ENCODE measurements at regions not wholly inside any gene's neighbourhood (a gene's known extent, or its start where the extent isn't known, plus 50 kb on each side); places are given as distances from the start of the nearest gene placed in this dataset.

DNA sequence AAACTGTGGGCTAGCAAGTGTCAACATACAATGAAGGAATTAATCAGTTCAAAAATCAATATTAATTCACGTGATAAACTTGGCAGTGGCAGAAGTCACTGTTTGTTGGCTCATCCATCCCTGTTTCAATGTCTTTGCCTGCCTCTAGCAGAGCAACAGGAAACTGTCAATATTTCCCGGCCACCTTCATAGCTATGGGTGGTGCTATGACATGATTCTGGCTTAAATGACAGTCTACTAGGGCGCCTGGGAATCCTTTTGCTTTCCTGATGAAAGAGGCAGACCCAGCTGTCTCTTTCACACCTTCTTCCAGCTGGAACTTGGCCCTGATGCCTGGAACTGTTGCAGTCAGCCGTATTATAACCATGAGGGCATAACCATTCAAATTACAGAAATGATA lies 72.1 kb upstream of the DNAH5 start:
- Histone ChIP-seq H3K27ac (ENCODE audit: low read depth, low read length, poor library complexity, severe bottlenecking) (no peak overlapping the region), H3K4me1 (ENCODE audit: insufficient read depth, low read length, severe bottlenecking) (no peaks in the 10 kb centered on the region), H3F3A (ENCODE audit: insufficient read depth, low read length) (no peaks in the 10 kb centered on the region), H3K9ac (ENCODE audit: low read length) (no peak overlapping the region), H3K9me2 (ENCODE audit: low read depth, low read length) (no peaks in the 10 kb centered on the region), H2AFZ (ENCODE audit: low read length) (no peak overlapping the region), H4K20me1 (ENCODE audit: insufficient read depth, low read length) (no peaks in the 10 kb centered on the region), H3K4me2 (ENCODE audit: low read length) (no peak overlapping the region), H3K79me2 (ENCODE audit: insufficient read depth, low read length) (no peaks in the 10 kb centered on the region), H3K27me3 (ENCODE audit: insufficient read depth, low read length) (no peaks in the 10 kb centered on the region), H3K4me3 (ENCODE audit: low read depth, low read length, poor library complexity, severe bottlenecking) (no peak overlapping the region), H3K36me3 (ENCODE audit: insufficient read depth, low read length) (no peaks in the 10 kb centered on the region), H3K9me3 (ENCODE audit: low read length) (no peaks in the 10 kb centered on the region)
- TF ChIP-seq CTCF (IDR thresholded peaks at IDR 0.05; ENCODE audit: low read length) (no peak), EZH2 (IDR thresholded peaks at IDR 0.05; ENCODE audit: borderline replicate concordance, low read length) (no peak)

DNA sequence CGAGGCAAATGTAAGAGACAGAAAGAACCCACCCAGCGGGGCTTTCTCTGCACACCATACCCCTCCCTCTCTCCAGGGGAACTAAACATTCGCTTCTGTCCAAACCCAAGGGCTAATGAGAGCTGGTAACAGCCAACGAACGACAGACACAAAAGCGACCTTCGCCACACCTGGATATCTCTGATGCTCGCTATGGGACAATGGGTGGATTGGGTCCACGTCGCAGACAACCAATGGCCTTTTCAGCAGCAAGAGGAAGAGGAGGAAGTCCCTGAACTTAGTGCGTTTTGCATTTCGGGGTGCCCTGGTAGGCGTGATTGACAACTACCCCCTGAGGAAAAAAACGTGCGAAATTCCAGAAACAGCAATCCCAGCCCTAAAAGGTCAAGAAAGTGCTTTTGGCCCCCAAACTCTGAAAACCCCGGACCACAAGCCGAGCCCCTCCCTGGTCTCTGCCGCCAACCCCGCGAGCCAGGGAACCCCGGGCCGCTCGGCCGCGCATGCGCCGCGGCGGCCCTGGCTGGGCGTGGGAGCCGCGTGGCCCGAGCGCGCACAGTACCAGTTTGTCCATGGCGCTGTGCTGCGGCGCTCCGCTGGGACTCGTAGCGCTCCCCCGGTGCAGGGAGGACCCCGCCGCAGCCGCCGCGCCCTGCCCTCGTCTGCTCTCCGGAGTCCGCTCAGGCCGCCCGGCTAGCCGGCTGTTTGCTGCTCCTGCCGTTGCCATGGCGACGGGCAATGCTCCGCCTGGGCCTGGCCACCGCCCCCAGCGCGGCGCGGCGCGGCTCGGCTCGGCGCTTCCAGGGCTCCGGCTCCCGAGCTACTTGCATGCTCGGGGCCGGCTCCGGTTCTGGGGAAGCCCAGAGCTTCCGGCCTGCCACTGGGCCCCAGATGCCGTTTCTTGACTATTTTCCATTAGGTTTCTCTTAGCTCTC lies 66.9 kb upstream of the DNAH5 start:
- H3K4me2 ChIP-seq (ENCODE audit: low read length): peak overlapping the region; percentile 60
- no peaks in the 10 kb centered on the region for H3K9me3 ChIP-seq (ENCODE audit: low read length)
- no peaks in the 10 kb centered on the region for H4K20me1 ChIP-seq (ENCODE audit: insufficient read depth, low read length)
- H3K27ac ChIP-seq (ENCODE audit: low read depth, low read length, poor library complexity, severe bottlenecking): no peak overlapping the region
- no peaks in the 10 kb centered on the region for H3K79me2 ChIP-seq (ENCODE audit: insufficient read depth, low read length)
- H3K27me3 ChIP-seq (ENCODE audit: insufficient read depth, low read length): no peaks in the 10 kb centered on the region; the same call in 1 of the 2 replicates
- H2AFZ ChIP-seq (ENCODE audit: low read length): no peak overlapping the region
- H3K9ac ChIP-seq (ENCODE audit: low read length): no peak overlapping the region
- TF ChIP-seq CTCF (IDR thresholded peaks at IDR 0.05; ENCODE audit: low read length) (no peak), EZH2 (IDR thresholded peaks at IDR 0.05; ENCODE audit: borderline replicate concordance, low read length) (no peak)
- no peaks in the 10 kb centered on the region for H3F3A ChIP-seq (ENCODE audit: insufficient read depth, low read length)
- H3K4me3 ChIP-seq (ENCODE audit: low read depth, low read length, poor library complexity, severe bottlenecking): peak overlapping the region; percentile 42
- no peaks in the 10 kb centered on the region for H3K36me3 ChIP-seq (ENCODE audit: insufficient read depth, low read length)
- H3K4me1 ChIP-seq (ENCODE audit: insufficient read depth, low read length, severe bottlenecking): no peaks in the 10 kb centered on the region
- no peaks in the 10 kb centered on the region for H3K9me2 ChIP-seq (ENCODE audit: low read depth, low read length)

- H3K9me2 ChIP-seq (ENCODE audit: low read depth, low read length): no peaks in the 10 kb centered on the region
- TF ChIP-seq CTCF (IDR thresholded peaks at IDR 0.05; ENCODE audit: low read length) (no peak), EZH2 (IDR thresholded peaks at IDR 0.05; ENCODE audit: borderline replicate concordance, low read length) (no peak)
- H3K4me1 ChIP-seq (ENCODE audit: insufficient read depth, low read length, severe bottlenecking): no peaks in the 10 kb centered on the region
- H3K9me3 ChIP-seq (ENCODE audit: low read length): no peaks in the 10 kb centered on the region
- no peaks in the 10 kb centered on the region for H3F3A ChIP-seq (ENCODE audit: insufficient read depth, low read length)
- no peak overlapping the region for H3K27ac ChIP-seq (ENCODE audit: low read depth, low read length, poor library complexity, severe bottlenecking)
- H3K27me3 ChIP-seq (ENCODE audit: insufficient read depth, low read length): no peaks in the 10 kb centered on the region; the same call in 1 of the 2 replicates
- H3K4me3 ChIP-seq (ENCODE audit: low read depth, low read length, poor library complexity, severe bottlenecking): no peak overlapping the region
- H3K4me2 ChIP-seq (ENCODE audit: low read length): no peak overlapping the region
- H2AFZ ChIP-seq (ENCODE audit: low read length): no peak overlapping the region
- no peaks in the 10 kb centered on the region for H3K79me2 ChIP-seq (ENCODE audit: insufficient read depth, low read length)
- no peak overlapping the region for H3K9ac ChIP-seq (ENCODE audit: low read length)
- H3K36me3 ChIP-seq (ENCODE audit: insufficient read depth, low read length): no peaks in the 10 kb centered on the region
- no peaks in the 10 kb centered on the region for H4K20me1 ChIP-seq (ENCODE audit: insufficient read depth, low read length)
These were observed 65.1 kb upstream of the DNAH5 start for GRCh38 chr5:14009575-14009974.
